MCF 10A (cell line): ENCODE measurements at regions not wholly inside any gene's neighbourhood (a gene's known extent, or its start where the extent isn't known, plus 50 kb on each side); places are given as distances from the start of the nearest gene placed in this dataset.

ENCODE experiments used
- BruUV-seq: library from RNA; stranded (reverse); fragments of 400-500 nt; replicated peaks from 2 replicates; lab custom pipeline; 2021; lab: Mats Ljungman, UMichigan
- CTCF ChIA-PET: fragments of 300-600 bp; sonication (Branson Sonifier 250); formaldehyde crosslinking; extraction: SDS; loops from one replicate; lab custom pipeline; 2021; ENCODE audit warnings: antibody characterized with exemption, inconsistent platforms; lab: Yijun Ruan, JAX
- POLR2A ChIA-PET: fragments of 300-600, 350-650 bp; sonication (Branson Sonifier 250); formaldehyde crosslinking; extraction: SDS; loops from one replicate; lab custom pipeline; 2020; ENCODE audit warnings: antibody characterized with exemption, inconsistent platforms; lab: Yijun Ruan, JAX
- DNase-seq: peaks from one replicate; pipeline ENCODE4 v3.0.0-alpha.2; 2018; ENCODE audit not compliant: unreplicated experiment
- H3K27ac Mint-ChIP-seq: one replicate; pipeline ENCODE4 v1.8.0; 2022; ENCODE audit warnings: mild to moderate bottlenecking, low read depth, mixed read lengths; ENCODE audit not compliant: unreplicated experiment
- H3K27me3 Mint-ChIP-seq: one replicate; pipeline ENCODE4 v1.8.0; 2022; ENCODE audit warnings: mixed read lengths; ENCODE audit not compliant: insufficient read depth, unreplicated experiment
- H3K36me3 Mint-ChIP-seq: one replicate; pipeline ENCODE4 v1.8.0; 2022; ENCODE audit warnings: mild to moderate bottlenecking, moderate library complexity, mixed read lengths; ENCODE audit not compliant: insufficient read depth, unreplicated experiment
- H3K4me1 Mint-ChIP-seq: one replicate; pipeline ENCODE4 v1.8.0; 2022; ENCODE audit warnings: mixed read lengths; ENCODE audit not compliant: insufficient read depth, unreplicated experiment
- H3K4me3 Mint-ChIP-seq: one replicate; pipeline ENCODE4 v1.8.0; 2022; ENCODE audit warnings: mild to moderate bottlenecking, moderate library complexity, mixed read lengths; ENCODE audit not compliant: unreplicated experiment
- H3K9me3 Mint-ChIP-seq: one replicate; pipeline ENCODE4 v1.8.0; 2022; ENCODE audit warnings: mixed read lengths; ENCODE audit not compliant: unreplicated experiment
- CTCF ChIP-seq: fragments of 200-600 bp; IDR thresholded peaks from one replicate; pipeline ENCODE4 v1.8.0; 2022; ENCODE audit warnings: antibody characterized with exemption, mild to moderate bottlenecking; ENCODE audit not compliant: unreplicated experiment
- intact Hi-C: fragments of 100-400 bp; cut with micrococcal nuclease; formaldehyde crosslinking; loops from 2 replicates; pipeline ENCODE4 v1.14.1; 2022

- CTCF ChIA-PET, result interaction anchor here (0.5 to 1.8 kb wide), 9 partner anchors 9 to 142 kb away, joined by 3 to 5 read pairs (median 4); no protein-coding TSS in a partner anchor
- DNase-seq, result no peak
- Mint-ChIP-seq H3K4me3 (no peak overlapping the region), H3K27ac (no peak overlapping the region), H3K27me3 (no peaks in the 10 kb centered on the region), H3K36me3 (no peaks in the 10 kb centered on the region), H3K4me1 (peaks cover 10% of the 10 kb centered on the region), H3K9me3 (no peaks in the 10 kb centered on the region)
- POLR2A ChIA-PET, result interaction anchor here (1.1 to 1.4 kb wide), 3 partner anchors 10 to 133 kb away, joined by 4 to 7 read pairs (median 4); no protein-coding TSS in a partner anchor
- no peak for TF ChIP-seq CTCF
- no TSS peak for BruUV-seq
- intact Hi-C loops, result no loop called here
Observed at GRCh38 chr5:147966829-147967228, 60.5 kb upstream of the C5orf46 start.

- TF ChIP-seq CTCF, result no peak
- Mint-ChIP-seq H3K4me1 (peaks cover 6% of the 10 kb centered on the region), H3K9me3 (no peaks in the 10 kb centered on the region), H3K36me3 (no peaks in the 10 kb centered on the region), H3K4me3 (no peak overlapping the region), H3K27ac (no peak overlapping the region), H3K27me3 (no peaks in the 10 kb centered on the region)
- ChIA-PET POLR2A (interaction anchor here (0.8 to 1.4 kb wide), 5 partner anchors 10 to 46 kb away, joined by 3 to 7 read pairs (median 3); no protein-coding TSS in a partner anchor), CTCF (interaction anchor here (0.7 to 1.8 kb wide), 11 partner anchors 9 to 213 kb away, joined by 3 to 5 read pairs (median 3); no protein-coding TSS in a partner anchor)
- BruUV-seq, result no TSS peak
- no peak for DNase-seq
- intact Hi-C loops, result no loop called here
Observed at GRCh38 chr5:147966326-147966725, 60.0 kb upstream of the C5orf46 start.

- POLR2A ChIA-PET, result interaction anchor here (0.8 to 1.4 kb wide), 5 partner anchors 8 to 46 kb away, joined by 3 to 4 read pairs (median 3); no protein-coding TSS in a partner anchor
- CTCF ChIA-PET, result interaction anchor here (0.7 to 1.8 kb wide), 9 partner anchors 8 to 214 kb away, joined by 3 to 5 read pairs (median 4); no protein-coding TSS in a partner anchor
- no peak for TF ChIP-seq CTCF
- H3K27ac Mint-ChIP-seq, result no peak overlapping the region
- no peaks in the 10 kb centered on the region for H3K36me3 Mint-ChIP-seq
- no peak overlapping the region for H3K4me3 Mint-ChIP-seq
- peak; percentile 66 for DNase-seq
- H3K4me1 Mint-ChIP-seq, result peaks cover 6% of the 10 kb centered on the region
- H3K9me3 Mint-ChIP-seq, result no peaks in the 10 kb centered on the region
- no TSS peak for BruUV-seq
- intact Hi-C loops, result no loop called here
- no peaks in the 10 kb centered on the region for H3K27me3 Mint-ChIP-seq
Observed at GRCh38 chr5:147965715-147966114, 59.4 kb upstream of the C5orf46 start.

GRCh38 chr5:147963948-147964693 lies 57.8 kb upstream of the C5orf46 start:
- ChIA-PET POLR2A (interaction anchor here (1.4 kb wide), 1 partner anchor 9 kb away, joined by 5 read pairs; no protein-coding TSS in a partner anchor), CTCF (interaction anchor here (0.9 to 2.7 kb wide), 4 partner anchors 13 to 769 kb away, joined by 3 to 11 read pairs (median 4); no protein-coding TSS in a partner anchor)
- intact Hi-C loops, result no loop called here
- Mint-ChIP-seq H3K9me3 (no peaks in the 10 kb centered on the region), H3K4me3 (no peak overlapping the region), H3K36me3 (no peaks in the 10 kb centered on the region), H3K27me3 (no peaks in the 10 kb centered on the region), H3K4me1 (peaks cover 6% of the 10 kb centered on the region), H3K27ac (no peak overlapping the region)
- TF ChIP-seq CTCF, result no peak
- no TSS peak for BruUV-seq
- peak; percentile 33 for DNase-seq
